ENCODE measurements at regions not wholly inside any gene's neighbourhood (a gene's known extent, or its start where the extent isn't known, plus 50 kb on each side); places are given as distances from the start of the nearest gene placed in this dataset.
"Not testable (repeated sequence)": the region's sequence is repeated elsewhere in the genome, so short reads cannot be mapped to it uniquely, and the experiment has no call there.

- Histone ChIP-seq H3K27me3 (ENCODE audit: insufficient read depth, low read length) (no peaks in the 10 kb centered on the region), H3K27ac (ENCODE audit: low read length) (no peak overlapping the region), H3K36me3 (ENCODE audit: insufficient read depth, low read depth, low read length) (no peaks in the 10 kb centered on the region), H3K4me3 (ENCODE audit: low read length) (no peak overlapping the region), H3K9me3 (ENCODE audit: insufficient read depth, low read depth, low read length) (no peaks in the 10 kb centered on the region), H3K4me1 (ENCODE audit: insufficient read depth, low read length) (no peaks in the 10 kb centered on the region), H3K9ac (ENCODE audit: low read depth, low read length) (no peak overlapping the region)
Observed at GRCh38 chr1:67919274-67920072, 86.2 kb upstream of the GNG12 start.

GRCh38 chr1:67918067-67918466 is 84.8 kb upstream of the GNG12 start:
- Histone ChIP-seq H3K9ac (ENCODE audit: low read depth, low read length) (no peak overlapping the region), H3K4me3 (ENCODE audit: low read length) (no peak overlapping the region), H3K9me3 (ENCODE audit: insufficient read depth, low read depth, low read length) (no peaks in the 10 kb centered on the region), H3K27me3 (ENCODE audit: insufficient read depth, low read length) (no peaks in the 10 kb centered on the region), H3K36me3 (ENCODE audit: insufficient read depth, low read depth, low read length) (no peaks in the 10 kb centered on the region), H3K27ac (ENCODE audit: low read length) (no peak overlapping the region), H3K4me1 (ENCODE audit: insufficient read depth, low read length) (no peaks in the 10 kb centered on the region)

GRCh38 chr1:67917006-67917405 is 83.7 kb upstream of the GNG12 start:
- H3K9ac ChIP-seq (ENCODE audit: low read depth, low read length) = no peak overlapping the region
- no peaks in the 10 kb centered on the region for H3K36me3 ChIP-seq (ENCODE audit: insufficient read depth, low read depth, low read length)
- H3K4me3 ChIP-seq (ENCODE audit: low read length) = no peak overlapping the region
- no peaks in the 10 kb centered on the region for H3K27me3 ChIP-seq (ENCODE audit: insufficient read depth, low read length)
- no peaks in the 10 kb centered on the region for H3K4me1 ChIP-seq (ENCODE audit: insufficient read depth, low read length)
- no peak overlapping the region for H3K27ac ChIP-seq (ENCODE audit: low read length)
- H3K9me3 ChIP-seq (ENCODE audit: insufficient read depth, low read depth, low read length) = no peaks in the 10 kb centered on the region

GRCh38 chr1:67916140-67916886 is 83.0 kb upstream of the GNG12 start:
- no peak overlapping the region for H3K9ac ChIP-seq (ENCODE audit: low read depth, low read length)
- no peaks in the 10 kb centered on the region for H3K4me1 ChIP-seq (ENCODE audit: insufficient read depth, low read length)
- H3K9me3 ChIP-seq (ENCODE audit: insufficient read depth, low read depth, low read length) = no peaks in the 10 kb centered on the region
- no peak overlapping the region for H3K4me3 ChIP-seq (ENCODE audit: low read length)
- H3K27ac ChIP-seq (ENCODE audit: low read length) = no peak overlapping the region
- no peaks in the 10 kb centered on the region for H3K36me3 ChIP-seq (ENCODE audit: insufficient read depth, low read depth, low read length)
- H3K27me3 ChIP-seq (ENCODE audit: insufficient read depth, low read length) = no peaks in the 10 kb centered on the region

- no peaks in the 10 kb centered on the region for H3K36me3 ChIP-seq (ENCODE audit: insufficient read depth, low read depth, low read length)
- H3K9me3 ChIP-seq (ENCODE audit: insufficient read depth, low read depth, low read length) = no peaks in the 10 kb centered on the region
- no peak overlapping the region for H3K9ac ChIP-seq (ENCODE audit: low read depth, low read length)
- peaks cover 5% of the 10 kb centered on the region; the same call in 1 of the 2 replicates for H3K4me1 ChIP-seq (ENCODE audit: insufficient read depth, low read length)
- H3K4me3 ChIP-seq (ENCODE audit: low read length) = no peak overlapping the region
- no peak overlapping the region for H3K27ac ChIP-seq (ENCODE audit: low read length)
- no peaks in the 10 kb centered on the region for H3K27me3 ChIP-seq (ENCODE audit: insufficient read depth, low read length)
Observed at GRCh38 chr1:67909776-67910175, 76.5 kb upstream of the GNG12 start.

- no peak overlapping the region for H3K9ac ChIP-seq (ENCODE audit: low read depth, low read length)
- peaks cover 5% of the 10 kb centered on the region; the same call in 1 of the 2 replicates for H3K4me1 ChIP-seq (ENCODE audit: insufficient read depth, low read length)
- no peak overlapping the region for H3K4me3 ChIP-seq (ENCODE audit: low read length)
- H3K36me3 ChIP-seq (ENCODE audit: insufficient read depth, low read depth, low read length) = no peaks in the 10 kb centered on the region
- H3K27ac ChIP-seq (ENCODE audit: low read length) = no peak overlapping the region
- H3K9me3 ChIP-seq (ENCODE audit: insufficient read depth, low read depth, low read length) = no peaks in the 10 kb centered on the region
- H3K27me3 ChIP-seq (ENCODE audit: insufficient read depth, low read length) = no peaks in the 10 kb centered on the region
Observed at GRCh38 chr1:67908250-67908936, 75.1 kb upstream of the GNG12 start.

GRCh38 chr1:67907467-67907866 is 74.2 kb upstream of the GNG12 start:
- not testable (repeated sequence) for H3K9ac ChIP-seq (ENCODE audit: low read depth, low read length); H3K9me3 ChIP-seq (ENCODE audit: insufficient read depth, low read depth, low read length); H3K36me3 ChIP-seq (ENCODE audit: insufficient read depth, low read depth, low read length); H3K27ac ChIP-seq (ENCODE audit: low read length); H3K4me1 ChIP-seq (ENCODE audit: insufficient read depth, low read length); H3K4me3 ChIP-seq (ENCODE audit: low read length); H3K27me3 ChIP-seq (ENCODE audit: insufficient read depth, low read length)

- not testable (repeated sequence) for H3K9ac ChIP-seq (ENCODE audit: low read depth, low read length); H3K36me3 ChIP-seq (ENCODE audit: insufficient read depth, low read depth, low read length); H3K4me1 ChIP-seq (ENCODE audit: insufficient read depth, low read length); H3K27ac ChIP-seq (ENCODE audit: low read length); H3K4me3 ChIP-seq (ENCODE audit: low read length); H3K27me3 ChIP-seq (ENCODE audit: insufficient read depth, low read length); H3K9me3 ChIP-seq (ENCODE audit: insufficient read depth, low read depth, low read length)
Observed at GRCh38 chr1:67906015-67906414, 72.7 kb upstream of the GNG12 start.

- H3K9me3 ChIP-seq (ENCODE audit: insufficient read depth, low read depth, low read length); H3K27ac ChIP-seq (ENCODE audit: low read length); H3K4me3 ChIP-seq (ENCODE audit: low read length); H3K9ac ChIP-seq (ENCODE audit: low read depth, low read length); H3K36me3 ChIP-seq (ENCODE audit: insufficient read depth, low read depth, low read length); H3K4me1 ChIP-seq (ENCODE audit: insufficient read depth, low read length); H3K27me3 ChIP-seq (ENCODE audit: insufficient read depth, low read length): not testable (repeated sequence)
Observed at GRCh38 chr1:67902546-67903223, 69.4 kb upstream of the GNG12 start.

GRCh38 chr1:67898033-67898726 is 64.9 kb upstream of the GNG12 start:
- Histone ChIP-seq H3K9me3 (ENCODE audit: insufficient read depth, low read depth, low read length) (no peaks in the 10 kb centered on the region; the same call in 1 of the 2 replicates), H3K4me3 (ENCODE audit: low read length) (no peak overlapping the region), H3K4me1 (ENCODE audit: insufficient read depth, low read length) (peaks cover under 1% of the 10 kb centered on the region), H3K36me3 (ENCODE audit: insufficient read depth, low read depth, low read length) (no peaks in the 10 kb centered on the region), H3K9ac (ENCODE audit: low read depth, low read length) (no peak overlapping the region), H3K27ac (ENCODE audit: low read length) (no peak overlapping the region), H3K27me3 (ENCODE audit: insufficient read depth, low read length) (no peaks in the 10 kb centered on the region)
